GM18519 (cell line): ENCODE measurements at regions not wholly inside any gene's neighbourhood (a gene's known extent, or its start where the extent isn't known, plus 50 kb on each side); places are given as distances from the start of the nearest gene placed in this dataset.

ENCODE experiments used
- ATAC-seq: cut with Tn5 transposase; IDR thresholded peaks from one replicate; pipeline ENCODE4 v1.9.1; 2021; ENCODE audit warnings: mild to moderate bottlenecking, moderate library complexity; ENCODE audit not compliant: unreplicated experiment, low FRiP score

GRCh38 chr2:56444339-56444738 lies 260.5 kb downstream of the CCDC85A start:
- ATAC-seq = no peak

DNA sequence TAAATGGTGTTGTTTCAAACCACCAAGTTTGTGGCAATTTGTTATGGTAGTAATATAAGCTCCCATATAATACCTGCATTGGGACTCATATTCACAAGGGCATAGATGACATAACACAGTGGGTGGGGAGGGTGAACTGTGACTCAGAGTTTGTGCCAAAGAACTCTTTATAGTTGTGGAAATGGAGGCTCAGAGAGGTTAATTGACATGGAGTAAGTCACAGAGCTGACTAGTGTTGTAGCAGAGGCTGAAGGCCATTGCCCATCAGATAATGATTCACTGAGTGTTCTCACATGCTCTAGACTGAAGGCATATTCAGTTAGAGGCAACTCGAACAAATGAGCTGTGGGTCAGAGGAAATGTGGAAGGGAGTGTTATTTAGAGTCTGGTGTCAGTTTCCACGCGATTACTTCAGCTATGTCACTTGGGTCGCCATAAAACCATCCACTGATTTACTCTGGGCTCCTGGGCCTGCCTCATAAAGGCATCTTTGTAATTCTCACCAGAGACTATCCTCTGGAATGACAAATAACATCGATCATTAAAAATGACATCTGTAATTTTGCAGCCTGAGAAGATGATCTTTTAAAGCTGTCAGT lies 264.7 kb downstream of the CCDC85A start:
- no peak for ATAC-seq

- no peak for ATAC-seq
Observed at GRCh38 chr2:56449002-56449431, 265.2 kb downstream of the CCDC85A start.

DNA sequence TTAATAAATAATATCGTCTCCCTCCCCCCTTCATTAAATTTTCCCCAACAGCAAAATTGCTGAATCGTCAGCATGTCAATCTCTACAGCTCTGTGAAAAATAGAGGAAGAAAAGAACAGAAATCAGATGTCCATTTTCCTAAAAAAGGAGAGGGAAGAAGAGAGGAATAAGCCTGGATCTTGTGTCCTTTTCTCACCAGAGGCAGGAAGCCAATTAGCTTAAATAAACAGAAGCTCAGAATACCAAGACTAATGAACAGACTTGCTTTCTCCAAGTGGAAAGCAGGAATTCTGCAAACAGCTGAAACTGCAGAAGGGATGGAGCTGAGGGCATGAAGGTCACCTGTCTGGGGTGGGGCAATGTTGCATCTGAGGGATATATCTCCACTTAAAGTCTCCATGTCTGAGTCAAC lies 265.7 kb downstream of the CCDC85A start:
- no peak for ATAC-seq

DNA sequence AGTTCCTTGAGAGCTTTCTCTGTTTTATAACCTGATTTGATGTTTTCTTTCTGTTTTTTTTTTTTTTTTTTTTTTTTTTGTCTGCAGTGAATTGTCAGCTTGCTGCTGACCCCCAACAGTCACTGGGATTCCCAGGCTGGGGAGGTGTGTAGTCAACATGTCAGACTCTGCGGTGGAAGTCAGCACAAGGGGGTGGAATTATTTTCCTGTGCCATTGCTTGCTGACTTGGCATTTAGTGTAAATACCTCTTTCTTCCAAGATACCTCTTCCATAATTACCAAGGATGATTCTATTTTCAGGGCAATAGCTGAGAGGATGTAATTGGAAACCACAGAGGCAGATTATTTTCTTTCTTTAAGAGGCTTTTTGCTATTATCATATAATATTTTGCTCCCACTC lies 266.3 kb downstream of the CCDC85A start:
- ATAC-seq = no peak

- no peak for ATAC-seq
Observed at GRCh38 chr2:56450772-56451171, 267.0 kb downstream of the CCDC85A start.

DNA sequence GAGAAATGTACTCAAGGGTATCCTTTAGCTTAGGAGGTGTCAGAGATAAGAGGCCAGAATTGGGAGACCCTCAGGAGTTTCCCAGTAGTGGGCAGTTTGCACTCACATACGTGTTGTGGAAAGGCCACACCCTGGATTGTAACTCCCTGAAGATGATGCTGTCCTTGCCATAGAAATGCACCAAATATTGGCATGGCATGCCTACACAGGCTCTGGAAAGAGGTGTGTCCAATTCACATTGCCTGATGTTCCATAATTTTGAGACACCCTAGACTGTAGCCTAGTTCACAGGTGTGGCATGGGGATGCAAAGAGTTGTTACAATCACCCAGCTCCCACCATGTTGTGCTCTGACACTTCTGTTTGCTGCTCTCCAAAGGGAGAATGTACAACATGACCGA lies 271.9 kb downstream of the CCDC85A start:
- ATAC-seq = no peak

- no peak for ATAC-seq
Observed at GRCh38 chr2:56456791-56457190, 273.0 kb downstream of the CCDC85A start.

DNA sequence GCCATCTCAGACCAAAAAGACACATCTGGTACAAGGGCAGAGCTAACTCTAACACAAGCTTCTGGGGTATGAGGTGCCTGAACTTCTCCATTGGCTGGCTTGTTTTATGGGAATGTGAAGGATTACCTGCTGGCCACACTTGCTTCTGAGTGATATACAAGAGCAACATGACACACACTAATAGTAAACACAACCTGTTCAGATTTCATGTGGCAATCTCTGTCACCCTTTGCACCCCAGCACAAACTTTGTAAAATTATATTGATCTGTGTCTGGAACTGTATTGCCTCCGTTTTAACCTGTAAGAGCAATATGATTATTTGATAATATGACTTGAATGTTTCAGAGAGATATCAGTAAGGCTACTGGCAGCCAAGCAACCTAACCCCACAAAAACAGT lies 276.7 kb downstream of the CCDC85A start:
- no peak for ATAC-seq

- ATAC-seq = no peak
Observed at GRCh38 chr2:56464066-56464465, 280.3 kb downstream of the CCDC85A start.

- ATAC-seq = no peak
Observed at GRCh38 chr2:56464613-56465012, 280.8 kb downstream of the CCDC85A start.

- no peak for ATAC-seq
Observed at GRCh38 chr2:56465491-56465890, 281.7 kb downstream of the CCDC85A start.

DNA sequence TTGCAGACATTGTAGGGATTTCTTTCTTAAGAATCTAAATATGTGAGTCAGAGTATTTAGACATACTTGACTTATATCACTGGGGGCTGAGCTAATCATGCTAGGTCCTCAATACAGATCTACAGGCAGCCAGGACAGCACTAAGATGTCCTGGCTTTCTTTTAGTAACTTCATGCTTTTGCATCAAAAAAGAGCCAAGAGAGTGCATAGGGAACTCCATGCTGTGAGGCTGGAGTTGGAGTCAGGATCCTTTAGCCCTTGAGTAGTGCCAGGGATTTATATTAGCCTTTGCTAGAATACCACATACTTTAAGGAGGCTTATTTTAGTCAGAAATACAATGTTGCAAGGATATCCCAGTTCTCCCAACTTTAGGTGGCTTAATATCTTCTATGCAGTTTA lies 289.7 kb downstream of the CCDC85A start:
- ATAC-seq = no peak

GRCh38 chr2:56474412-56475158 lies 290.8 kb downstream of the CCDC85A start:
- ATAC-seq = no peak

GRCh38 chr2:56475191-56475590 lies 291.4 kb downstream of the CCDC85A start:
- no peak for ATAC-seq

- no peak for ATAC-seq
Observed at GRCh38 chr2:56476509-56477071, 292.8 kb downstream of the CCDC85A start.

DNA sequence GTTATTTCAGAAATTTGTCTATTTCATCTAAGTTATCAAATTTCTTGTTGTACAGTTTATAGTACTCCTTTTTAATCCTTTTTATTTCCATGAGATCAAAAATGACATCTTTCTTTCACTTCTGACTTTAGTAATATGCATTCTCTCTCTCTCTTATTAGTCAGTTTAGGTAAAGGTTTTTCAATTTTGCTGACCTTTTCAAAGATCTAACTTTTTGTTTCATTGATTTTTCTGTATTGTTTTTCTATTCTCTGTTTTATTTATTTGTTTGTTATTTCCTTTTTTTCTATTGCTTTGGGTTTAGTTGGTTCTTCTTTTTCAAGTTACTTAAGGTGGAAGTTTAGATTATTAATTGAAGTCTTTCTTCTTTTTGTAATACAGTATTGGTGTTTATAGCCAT lies 294.2 kb downstream of the CCDC85A start:
- ATAC-seq = no peak

GRCh38 chr2:56483081-56483480 lies 299.3 kb downstream of the CCDC85A start:
- ATAC-seq = no peak

GRCh38 chr2:56484906-56485305 lies 301.1 kb downstream of the CCDC85A start:
- no peak for ATAC-seq

- no peak for ATAC-seq
Observed at GRCh38 chr2:56500317-56500716, 316.5 kb downstream of the CCDC85A start.

- no peak for ATAC-seq
Observed at GRCh38 chr2:56502616-56503015, 318.8 kb downstream of the CCDC85A start.

DNA sequence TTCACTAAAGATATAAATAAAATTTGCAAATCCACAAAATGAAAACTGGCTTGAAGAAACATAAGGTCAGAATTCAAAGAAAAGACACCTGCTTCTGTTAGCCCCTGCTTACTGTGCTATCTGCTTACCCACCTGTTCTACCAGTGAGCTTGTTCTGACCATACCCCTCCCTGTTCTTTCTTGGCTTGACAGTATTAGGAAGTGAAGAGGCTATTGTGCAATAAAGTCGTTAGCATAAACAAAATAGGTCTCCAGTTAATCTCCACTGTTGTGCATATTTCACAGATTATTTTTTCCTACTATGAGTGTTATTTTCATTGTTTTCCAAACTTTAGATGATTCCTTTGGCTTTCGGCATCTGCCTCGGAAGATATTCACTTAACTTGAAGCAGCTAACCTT lies 322.1 kb downstream of the CCDC85A start:
- ATAC-seq = no peak
